ENCODE measurements at regions not wholly inside any gene's neighbourhood (a gene's known extent, or its start where the extent isn't known, plus 50 kb on each side); places are given as distances from the start of the nearest gene placed in this dataset.

GRCh38 chr14:56023661-56024081 is 94.5 kb upstream of the PELI2 start:
- WGBS, result 95% methylated on average over 2 of the region's 2 CpGs

GRCh38 chr14:56025191-56025590 is 93.0 kb upstream of the PELI2 start:
- no peaks in the 10 kb centered on the region for H3K36me3 ChIP-seq
- WGBS, result 81% methylated on average over 3 of the region's 3 CpGs
- intact Hi-C loops (cut with DNase I), result no loop called here
- no peak overlapping the region for H3K4me3 ChIP-seq
- no peak overlapping the region for H3K27ac ChIP-seq (replicated peaks in 1 of 4)
- DNase-seq (ENCODE audit: extremely low spot score), result no peak
- H3K4me1 ChIP-seq, result peaks cover 0 to 6% (median 0%) of the 10 kb centered on the region in 4 donors
- H3K9me3 ChIP-seq, result peaks cover 0 to 4% (median 0%) of the 10 kb centered on the region in 4 donors
- H3K27me3 ChIP-seq, result no peaks in the 10 kb centered on the region
- no peak for TF ChIP-seq POLR2AphosphoS5 (IDR thresholded peaks at IDR 0.05)
- no peak for TF ChIP-seq CTCF (IDR thresholded peaks at IDR 0.05)
- no peak for TF ChIP-seq POLR2A (IDR thresholded peaks at IDR 0.05; ENCODE audit: low read depth)
- no peak for TF ChIP-seq EP300 (IDR thresholded peaks at IDR 0.05)

More at GRCh38 chr14:56023661-56024081, 94.5 kb upstream of the PELI2 start:
- H3K36me3 ChIP-seq, result no peaks in the 10 kb centered on the region
- H3K27me3 ChIP-seq, result no peaks in the 10 kb centered on the region
- H3K27ac ChIP-seq (replicated peaks in 1 of 4), result no peak overlapping the region
- DNase-seq (ENCODE audit: extremely low spot score), result no peak
- intact Hi-C loops (cut with DNase I), result no loop called here
- H3K9me3 ChIP-seq, result peaks cover 0 to 5% (median 0%) of the 10 kb centered on the region in 4 donors
- no peak for TF ChIP-seq POLR2AphosphoS5 (IDR thresholded peaks at IDR 0.05)
- no peak for TF ChIP-seq CTCF (IDR thresholded peaks at IDR 0.05)
- TF ChIP-seq EP300 (IDR thresholded peaks at IDR 0.05), result no peak
- TF ChIP-seq POLR2A (IDR thresholded peaks at IDR 0.05; ENCODE audit: low read depth), result no peak
- no peak overlapping the region for H3K4me3 ChIP-seq
- peaks cover 0 to 6% (median 0%) of the 10 kb centered on the region in 4 donors for H3K4me1 ChIP-seq

GRCh38 chr14:56026506-56026905 is 91.7 kb upstream of the PELI2 start:
- no peak for DNase-seq (ENCODE audit: extremely low spot score)
- WGBS, result 58% methylated on average over 1 of the region's 1 CpG
- no peaks in the 10 kb centered on the region for H3K36me3 ChIP-seq
- H3K9me3 ChIP-seq, result no peaks in the 10 kb centered on the region
- no peak overlapping the region for H3K4me3 ChIP-seq
- intact Hi-C loops (cut with DNase I), result no loop called here
- H3K4me1 ChIP-seq, result peaks cover 0 to 6% (median 0%) of the 10 kb centered on the region in 4 donors
- no peaks in the 10 kb centered on the region for H3K27me3 ChIP-seq
- no peak overlapping the region for H3K27ac ChIP-seq (replicated peaks in 1 of 4)
- no peak for TF ChIP-seq POLR2A (IDR thresholded peaks at IDR 0.05; ENCODE audit: low read depth)
- TF ChIP-seq CTCF (IDR thresholded peaks at IDR 0.05), result no peak

- no peak overlapping the region for H3K27ac ChIP-seq (replicated peaks in 1 of 4)
- no peak for DNase-seq (ENCODE audit: extremely low spot score)
- intact Hi-C loops (cut with DNase I), result no loop called here
- WGBS, result 88% methylated on average over 1 of the region's 1 CpG
- no peak overlapping the region for H3K4me3 ChIP-seq
- TF ChIP-seq POLR2A (IDR thresholded peaks at IDR 0.05; ENCODE audit: low read depth), result no peak
- TF ChIP-seq CTCF (IDR thresholded peaks at IDR 0.05), result no peak
- no peak for TF ChIP-seq EP300 (IDR thresholded peaks at IDR 0.05)
- H3K4me1 ChIP-seq, result peaks cover 0 to 6% (median 0%) of the 10 kb centered on the region in 4 donors
- H3K36me3 ChIP-seq, result no peaks in the 10 kb centered on the region
- no peaks in the 10 kb centered on the region for H3K9me3 ChIP-seq
- H3K27me3 ChIP-seq, result no peaks in the 10 kb centered on the region
Measured at GRCh38 chr14:56027421-56027820, 90.8 kb upstream of the PELI2 start.
